Memory B cell (primary cell): ENCODE measurements at regions not wholly inside any gene's neighbourhood (a gene's known extent, or its start where the extent isn't known, plus 50 kb on each side); places are given as distances from the start of the nearest gene placed in this dataset.

Source experiments
- ATAC-seq: fragments of 150-1000 bp; cut with Tn5 transposase; 2 replicates; pipeline ENCODE4 v1.10.0; 2021; ENCODE audit warnings: low read depth, mild to moderate bottlenecking, moderate library complexity
- DNase-seq, 2 donors: peaks; one replicate each; pipeline ENCODE4 v3.0.0; 2022; ENCODE audit warnings: low spot score in 2 of 2
- H3K27ac Mint-ChIP-seq: one replicate; pipeline ENCODE4 v1.8.0; 2022; ENCODE audit warnings: mild to moderate bottlenecking, moderate library complexity, mixed read lengths
- H3K27me3 Mint-ChIP-seq: one replicate; pipeline ENCODE4 v1.8.0; 2022; ENCODE audit warnings: mixed read lengths
- H3K36me3 Mint-ChIP-seq: one replicate; pipeline ENCODE4 v1.8.0; 2022; ENCODE audit warnings: mild to moderate bottlenecking, mixed read lengths
- H3K4me1 Mint-ChIP-seq: one replicate; pipeline ENCODE4 v1.8.0; 2022; ENCODE audit warnings: mixed read lengths
- H3K4me3 Mint-ChIP-seq: one replicate; pipeline ENCODE4 v1.8.0; 2022; ENCODE audit warnings: mild to moderate bottlenecking, moderate library complexity, mixed read lengths
- H3K9me3 Mint-ChIP-seq: one replicate; pipeline ENCODE4 v1.8.0; 2022; ENCODE audit warnings: mixed read lengths

- DNase-seq, result no peak
- no peaks in the 10 kb centered on the region for H3K36me3 Mint-ChIP-seq
- no peak overlapping the region for H3K27ac Mint-ChIP-seq
- no peaks in the 10 kb centered on the region for H3K27me3 Mint-ChIP-seq
- no peaks in the 10 kb centered on the region for H3K4me1 Mint-ChIP-seq
- no peak for ATAC-seq
- peaks cover 7% of the 10 kb centered on the region for H3K9me3 Mint-ChIP-seq
- H3K4me3 Mint-ChIP-seq, result no peak overlapping the region
Observed at GRCh38 chr4:179530958-179531357, 2088.7 kb upstream of the AGA start.

DNA sequence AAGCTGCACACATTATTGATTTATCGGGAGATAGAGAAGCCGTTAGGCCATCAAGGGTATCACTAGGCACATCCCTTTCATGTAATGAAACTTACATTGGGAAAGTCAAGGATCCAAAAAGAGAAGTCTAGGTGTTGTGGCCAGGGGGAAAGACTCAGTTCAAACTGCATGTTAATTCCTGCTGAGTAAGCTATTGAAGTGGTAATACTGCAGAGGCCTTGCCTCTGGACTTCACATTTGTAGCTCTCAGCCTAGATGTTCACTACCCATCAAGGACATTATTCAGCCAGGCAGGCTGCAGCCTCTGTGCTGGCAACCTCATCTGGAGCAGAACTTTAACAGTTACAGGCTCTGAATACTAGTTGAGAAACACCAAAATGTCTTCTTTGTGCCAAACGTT, 2094.5 kb upstream of the AGA start:
- Mint-ChIP-seq H3K4me3 (no peak overlapping the region), H3K27ac (no peak overlapping the region), H3K9me3 (peaks cover 7% of the 10 kb centered on the region), H3K36me3 (no peaks in the 10 kb centered on the region), H3K4me1 (no peaks in the 10 kb centered on the region), H3K27me3 (no peaks in the 10 kb centered on the region)
- no peak for ATAC-seq
- no peak for DNase-seq

- DNase-seq (no peak), ATAC-seq (no peak)
- H3K9me3 Mint-ChIP-seq, result peaks cover 6% of the 10 kb centered on the region
- no peaks in the 10 kb centered on the region for H3K36me3 Mint-ChIP-seq
- no peaks in the 10 kb centered on the region for H3K27me3 Mint-ChIP-seq
- no peak overlapping the region for H3K4me3 Mint-ChIP-seq
- no peak overlapping the region for H3K27ac Mint-ChIP-seq
- H3K4me1 Mint-ChIP-seq, result no peaks in the 10 kb centered on the region
Observed at GRCh38 chr4:179539641-179540040, 2097.4 kb upstream of the AGA start.

DNA sequence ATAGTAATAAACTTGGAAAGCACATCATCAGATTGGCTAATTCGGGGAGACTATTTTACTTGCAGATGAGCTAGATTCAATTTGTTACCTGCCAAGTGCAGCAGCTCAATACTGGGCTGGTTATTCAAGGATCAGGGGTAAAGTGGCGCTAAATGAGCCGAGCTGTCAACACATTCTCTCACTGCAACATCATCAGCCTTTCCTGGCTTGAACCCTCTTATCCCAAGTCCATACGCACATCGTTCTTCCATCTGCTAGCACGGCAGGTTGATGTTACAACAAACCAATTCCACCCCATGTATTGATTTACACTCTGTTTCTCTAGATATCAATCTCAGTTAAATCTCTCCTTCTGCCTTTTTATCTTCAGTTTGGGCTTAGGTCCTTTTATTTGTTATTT, 2101.5 kb upstream of the AGA start:
- Mint-ChIP-seq H3K4me3 (no peak overlapping the region), H3K9me3 (peaks cover 10% of the 10 kb centered on the region), H3K27me3 (no peaks in the 10 kb centered on the region), H3K36me3 (no peaks in the 10 kb centered on the region), H3K4me1 (no peaks in the 10 kb centered on the region), H3K27ac (no peak overlapping the region)
- no peak for ATAC-seq
- no peak for DNase-seq

DNA sequence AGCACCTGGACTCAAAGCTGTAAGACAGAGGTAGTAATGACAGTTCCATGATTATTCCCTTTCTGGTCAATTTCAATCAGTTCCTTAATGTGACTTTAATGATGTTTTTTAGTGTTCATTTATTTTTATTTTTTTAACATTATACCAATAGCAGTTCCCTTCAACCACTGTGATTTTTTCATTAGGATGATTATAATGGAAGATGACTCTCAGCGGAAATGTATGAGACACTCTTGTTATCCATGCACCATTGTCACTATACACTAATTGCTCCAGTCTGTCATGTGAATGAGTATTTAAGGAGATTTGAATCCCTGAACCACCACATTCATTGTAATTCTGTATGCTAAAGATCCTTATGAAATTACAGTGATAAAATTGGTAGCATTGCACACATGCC, 2102.3 kb upstream of the AGA start:
- no peak overlapping the region for H3K4me3 Mint-ChIP-seq
- no peaks in the 10 kb centered on the region for H3K36me3 Mint-ChIP-seq
- H3K27me3 Mint-ChIP-seq, result no peaks in the 10 kb centered on the region
- ATAC-seq (no peak), DNase-seq (no peak)
- H3K27ac Mint-ChIP-seq, result no peak overlapping the region
- peaks cover 9% of the 10 kb centered on the region for H3K9me3 Mint-ChIP-seq
- H3K4me1 Mint-ChIP-seq, result no peaks in the 10 kb centered on the region

DNA sequence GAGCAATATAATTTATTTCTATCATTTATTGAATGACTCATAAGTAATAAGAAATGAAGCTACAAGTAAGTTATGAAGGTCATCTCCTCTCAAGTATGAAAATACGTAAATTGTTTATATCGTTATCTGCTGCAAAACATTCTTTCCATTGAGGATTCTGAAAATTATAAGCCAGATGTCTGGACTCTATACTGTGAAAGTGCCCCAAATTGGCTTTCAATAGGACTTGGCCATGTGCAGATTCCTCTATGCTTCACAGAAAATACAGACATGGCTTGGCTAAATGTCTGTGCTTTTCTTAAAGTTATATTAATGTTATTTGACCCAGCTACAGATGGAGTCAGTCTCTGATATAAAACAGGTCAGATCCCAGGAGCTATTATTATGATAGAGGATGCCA, 2109.9 kb upstream of the AGA start:
- Mint-ChIP-seq H3K27ac (no peak overlapping the region), H3K4me3 (no peak overlapping the region), H3K9me3 (peaks cover 6% of the 10 kb centered on the region), H3K27me3 (no peaks in the 10 kb centered on the region), H3K36me3 (no peaks in the 10 kb centered on the region), H3K4me1 (no peaks in the 10 kb centered on the region)
- no peak for ATAC-seq
- DNase-seq, result no peak

DNA sequence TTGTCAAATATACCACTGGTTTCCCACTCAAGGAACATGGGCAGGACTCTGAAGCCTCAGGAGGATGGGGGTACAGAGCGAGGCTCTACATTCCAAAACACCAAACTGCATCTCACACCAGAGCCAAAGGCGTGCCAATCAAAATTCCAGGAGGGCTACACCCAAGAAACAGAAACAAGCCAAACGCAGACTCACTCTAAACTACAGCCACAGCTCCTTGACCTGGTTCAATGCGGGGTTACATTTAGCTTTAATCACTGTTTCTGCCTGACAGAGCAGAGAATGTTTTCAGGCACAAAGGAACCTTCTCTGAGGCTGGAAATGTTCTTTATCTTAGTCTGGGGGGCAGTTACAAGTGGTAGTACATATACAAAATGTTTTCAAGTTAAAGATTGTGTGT, 2121.5 kb upstream of the AGA start:
- ATAC-seq (no peak), DNase-seq (no peak)
- H3K4me1 Mint-ChIP-seq, result no peaks in the 10 kb centered on the region
- no peaks in the 10 kb centered on the region for H3K36me3 Mint-ChIP-seq
- H3K27ac Mint-ChIP-seq, result no peak overlapping the region
- H3K27me3 Mint-ChIP-seq, result no peaks in the 10 kb centered on the region
- H3K9me3 Mint-ChIP-seq, result peaks cover 6% of the 10 kb centered on the region
- H3K4me3 Mint-ChIP-seq, result no peak overlapping the region

DNA sequence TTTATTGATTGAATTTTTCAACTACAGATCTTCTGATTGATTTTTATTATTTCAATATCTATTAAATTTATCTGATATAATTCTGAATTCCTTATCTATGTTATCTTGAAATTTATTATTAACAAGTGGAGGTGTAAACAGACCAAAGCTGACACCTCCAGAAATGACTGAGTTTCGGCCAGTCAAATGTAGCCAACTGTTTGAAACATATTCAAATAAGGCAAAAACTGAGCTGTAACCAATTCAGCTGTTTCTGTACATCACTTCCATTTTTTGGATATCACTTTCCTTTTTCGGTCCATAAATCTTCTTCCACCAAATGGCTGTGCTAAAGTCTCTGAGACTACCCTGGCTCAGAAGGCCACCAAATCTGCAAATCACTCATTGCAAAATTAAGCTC, 2127.3 kb upstream of the AGA start:
- H3K4me3 Mint-ChIP-seq, result no peak overlapping the region
- H3K27me3 Mint-ChIP-seq, result no peaks in the 10 kb centered on the region
- DNase-seq (no peak), ATAC-seq (no peak)
- no peak overlapping the region for H3K27ac Mint-ChIP-seq
- peaks cover 7% of the 10 kb centered on the region for H3K9me3 Mint-ChIP-seq
- no peaks in the 10 kb centered on the region for H3K4me1 Mint-ChIP-seq
- no peaks in the 10 kb centered on the region for H3K36me3 Mint-ChIP-seq

GRCh38 chr4:179582164-179582905, 2140.1 kb upstream of the AGA start:
- Mint-ChIP-seq H3K27me3 (no peaks in the 10 kb centered on the region), H3K36me3 (no peaks in the 10 kb centered on the region), H3K4me3 (no peak overlapping the region), H3K27ac (no peak overlapping the region), H3K4me1 (no peaks in the 10 kb centered on the region), H3K9me3 (peaks cover 14% of the 10 kb centered on the region)
- DNase-seq, result no peak
- no peak for ATAC-seq

DNA sequence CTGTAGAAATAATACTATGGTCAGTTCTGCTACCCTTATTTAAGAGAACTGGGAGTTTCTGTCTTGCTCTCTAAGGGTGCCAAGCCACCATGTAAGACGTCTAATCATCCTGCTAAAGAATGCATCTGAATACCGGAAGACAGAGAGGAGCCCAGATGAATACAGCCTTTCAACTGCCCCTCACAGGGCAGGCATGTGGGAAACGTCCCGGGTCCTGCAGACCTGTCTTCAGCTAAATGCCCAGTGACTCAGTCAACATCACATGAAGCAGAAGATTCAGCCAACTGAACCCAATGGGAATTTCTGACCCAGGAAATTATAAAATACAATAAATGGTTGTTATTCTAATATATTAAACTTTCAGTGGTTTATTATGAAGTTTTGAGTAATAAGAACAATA, 2141.0 kb upstream of the AGA start:
- Mint-ChIP-seq H3K4me1 (no peaks in the 10 kb centered on the region), H3K9me3 (peaks cover 14% of the 10 kb centered on the region), H3K27ac (no peak overlapping the region), H3K27me3 (no peaks in the 10 kb centered on the region), H3K36me3 (no peaks in the 10 kb centered on the region), H3K4me3 (no peak overlapping the region)
- ATAC-seq, result no peak
- no peak for DNase-seq

- ATAC-seq (no peak), DNase-seq (no peak)
- Mint-ChIP-seq H3K36me3 (no peaks in the 10 kb centered on the region), H3K4me3 (no peak overlapping the region), H3K4me1 (no peaks in the 10 kb centered on the region), H3K27ac (no peak overlapping the region), H3K27me3 (no peaks in the 10 kb centered on the region), H3K9me3 (peaks cover 12% of the 10 kb centered on the region)
Observed at GRCh38 chr4:179584101-179584500, 2141.9 kb upstream of the AGA start.

DNA sequence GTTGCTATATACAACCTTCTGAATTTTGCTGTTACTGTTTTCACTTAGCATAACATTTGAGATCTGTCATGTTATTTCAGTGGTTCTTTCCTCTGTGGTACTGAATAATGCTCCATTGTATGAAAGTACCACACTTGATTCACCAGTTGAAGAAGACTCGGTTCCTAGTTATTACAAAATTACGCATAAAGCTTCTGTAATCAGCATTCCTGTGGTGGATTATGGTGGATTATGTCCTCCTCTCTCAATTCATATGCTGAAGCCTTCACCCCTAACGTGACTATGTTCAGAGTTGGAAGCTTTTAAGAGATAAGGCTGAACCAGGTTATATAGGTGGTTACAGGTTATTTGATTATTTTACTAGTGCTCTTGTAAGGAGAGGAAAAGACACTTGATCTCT, 2143.5 kb upstream of the AGA start:
- no peaks in the 10 kb centered on the region for H3K27me3 Mint-ChIP-seq
- peaks cover 8% of the 10 kb centered on the region for H3K9me3 Mint-ChIP-seq
- H3K4me3 Mint-ChIP-seq, result no peak overlapping the region
- H3K27ac Mint-ChIP-seq, result no peak overlapping the region
- no peaks in the 10 kb centered on the region for H3K36me3 Mint-ChIP-seq
- ATAC-seq (no peak), DNase-seq (no peak)
- H3K4me1 Mint-ChIP-seq, result no peaks in the 10 kb centered on the region

GRCh38 chr4:179586460-179586859, 2144.2 kb upstream of the AGA start:
- Mint-ChIP-seq H3K9me3 (peaks cover 7% of the 10 kb centered on the region), H3K4me3 (no peak overlapping the region), H3K36me3 (no peaks in the 10 kb centered on the region), H3K27me3 (no peaks in the 10 kb centered on the region), H3K4me1 (no peaks in the 10 kb centered on the region), H3K27ac (no peak overlapping the region)
- ATAC-seq, result no peak
- no peak for DNase-seq

DNA sequence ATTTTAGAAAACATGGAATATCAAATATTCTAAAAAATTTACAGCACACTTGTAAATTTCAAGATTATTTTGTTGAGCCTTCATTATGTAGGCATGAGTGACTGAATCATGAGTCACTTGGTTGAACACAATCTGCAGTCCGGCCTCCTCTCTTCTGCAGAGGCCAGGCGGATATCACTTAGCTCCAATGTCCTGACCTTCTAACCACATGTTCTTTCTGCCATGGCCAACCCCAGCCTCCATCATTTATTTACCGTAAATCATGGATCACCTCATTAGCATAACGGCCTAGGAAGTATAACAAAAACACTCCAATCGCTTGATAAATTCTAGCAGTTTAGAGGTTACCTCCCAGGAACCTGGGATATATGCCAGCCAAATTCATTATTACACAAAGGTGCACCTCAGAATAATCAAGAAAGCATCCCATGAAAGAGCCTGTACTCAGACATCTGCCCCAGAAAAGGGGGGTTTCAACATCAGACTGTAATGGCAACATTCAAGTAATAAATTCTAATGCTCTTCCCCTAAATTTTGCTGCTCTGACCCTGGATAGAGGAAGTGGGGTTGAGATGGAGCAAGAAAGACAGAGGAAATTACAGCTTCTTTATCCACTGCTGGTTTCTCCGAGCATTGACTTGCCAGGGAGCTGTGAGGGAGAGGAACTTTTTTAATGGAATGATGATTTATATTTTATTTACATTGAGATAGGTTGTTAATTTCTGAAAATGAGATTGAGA, 2153.6 kb upstream of the AGA start:
- Mint-ChIP-seq H3K27me3 (no peaks in the 10 kb centered on the region), H3K27ac (no peak overlapping the region), H3K4me1 (no peaks in the 10 kb centered on the region), H3K36me3 (no peaks in the 10 kb centered on the region), H3K9me3 (no peaks in the 10 kb centered on the region), H3K4me3 (no peak overlapping the region)
- DNase-seq, result no peak
- ATAC-seq, result no peak

GRCh38 chr4:179596621-179597020, 2154.4 kb upstream of the AGA start:
- Mint-ChIP-seq H3K27ac (no peak overlapping the region), H3K27me3 (no peaks in the 10 kb centered on the region), H3K4me3 (no peak overlapping the region), H3K4me1 (no peaks in the 10 kb centered on the region), H3K9me3 (no peaks in the 10 kb centered on the region), H3K36me3 (no peaks in the 10 kb centered on the region)
- ATAC-seq (no peak), DNase-seq (no peak)
